ENCODE measurements at regions not wholly inside any gene's neighbourhood (a gene's known extent, or its start where the extent isn't known, plus 50 kb on each side); places are given as distances from the start of the nearest gene placed in this dataset.

- Mint-ChIP-seq H3K27ac (no peak overlapping the region), H3K36me3 (ENCODE audit: low read depth) (no peaks in the 10 kb centered on the region), H3K4me1 (ENCODE audit: low read depth) (no peaks in the 10 kb centered on the region), H3K4me3 (no peak overlapping the region), H3K27me3 (ENCODE audit: low read depth) (no peaks in the 10 kb centered on the region), H3K9me3 (ENCODE audit: insufficient read depth) (no peaks in the 10 kb centered on the region)
- POLR2A ChIA-PET: no interaction called here
- ATAC-seq: no peak
- DNase-seq: no peak
- CTCF ChIA-PET: no interaction called here
Measured at GRCh38 chr17:14959106-14959648, 305.9 kb downstream of the PMP22 start.

GRCh38 chr17:14953405-14953804 lies 311.7 kb downstream of the PMP22 start:
- no peaks in the 10 kb centered on the region for H3K27me3 Mint-ChIP-seq (ENCODE audit: low read depth)
- CTCF ChIA-PET: no interaction called here
- no peaks in the 10 kb centered on the region for H3K36me3 Mint-ChIP-seq (ENCODE audit: low read depth)
- POLR2A ChIA-PET: no interaction called here
- H3K27ac Mint-ChIP-seq: no peak overlapping the region
- no peak overlapping the region for H3K4me3 Mint-ChIP-seq
- H3K4me1 Mint-ChIP-seq (ENCODE audit: low read depth): no peaks in the 10 kb centered on the region
- DNase-seq (no peak), ATAC-seq (no peak)
- H3K9me3 Mint-ChIP-seq (ENCODE audit: insufficient read depth): no peaks in the 10 kb centered on the region

- no peaks in the 10 kb centered on the region for H3K27me3 Mint-ChIP-seq (ENCODE audit: low read depth)
- H3K4me1 Mint-ChIP-seq (ENCODE audit: low read depth): no peaks in the 10 kb centered on the region
- ChIA-PET CTCF (no interaction called here), POLR2A (no interaction called here)
- ATAC-seq (no peak), DNase-seq (no peak)
- no peaks in the 10 kb centered on the region for H3K36me3 Mint-ChIP-seq (ENCODE audit: low read depth)
- no peak overlapping the region for H3K4me3 Mint-ChIP-seq
- H3K9me3 Mint-ChIP-seq (ENCODE audit: insufficient read depth): no peaks in the 10 kb centered on the region
- H3K27ac Mint-ChIP-seq: no peak overlapping the region
Measured at GRCh38 chr17:14950686-14951085, 314.4 kb downstream of the PMP22 start.

- Mint-ChIP-seq H3K27me3 (ENCODE audit: low read depth) (no peaks in the 10 kb centered on the region), H3K4me3 (no peak overlapping the region), H3K36me3 (ENCODE audit: low read depth) (no peaks in the 10 kb centered on the region), H3K9me3 (ENCODE audit: insufficient read depth) (no peaks in the 10 kb centered on the region), H3K27ac (no peak overlapping the region), H3K4me1 (ENCODE audit: low read depth) (no peaks in the 10 kb centered on the region)
- ChIA-PET CTCF (no interaction called here), POLR2A (no interaction called here)
- no peak for DNase-seq
- ATAC-seq: no peak
Measured at GRCh38 chr17:14950216-14950615, 314.9 kb downstream of the PMP22 start.

- no peaks in the 10 kb centered on the region for H3K4me1 Mint-ChIP-seq (ENCODE audit: low read depth)
- ChIA-PET POLR2A (no interaction called here), CTCF (no interaction called here)
- no peak for ATAC-seq
- H3K9me3 Mint-ChIP-seq (ENCODE audit: insufficient read depth): no peaks in the 10 kb centered on the region
- H3K27ac Mint-ChIP-seq: no peak overlapping the region
- no peaks in the 10 kb centered on the region for H3K27me3 Mint-ChIP-seq (ENCODE audit: low read depth)
- no peak for DNase-seq
- H3K4me3 Mint-ChIP-seq: no peak overlapping the region
- H3K36me3 Mint-ChIP-seq (ENCODE audit: low read depth): no peaks in the 10 kb centered on the region
Measured at GRCh38 chr17:14947671-14948070, 317.5 kb downstream of the PMP22 start.

- Mint-ChIP-seq H3K4me1 (ENCODE audit: low read depth) (no peaks in the 10 kb centered on the region), H3K9me3 (ENCODE audit: insufficient read depth) (no peaks in the 10 kb centered on the region), H3K4me3 (no peak overlapping the region), H3K27ac (no peak overlapping the region), H3K27me3 (ENCODE audit: low read depth) (no peaks in the 10 kb centered on the region), H3K36me3 (ENCODE audit: low read depth) (no peaks in the 10 kb centered on the region)
- ChIA-PET CTCF (interaction anchor here (0.6 to 0.9 kb wide), 2 partner anchors 17 to 20 kb away, joined by 3 read pairs; no protein-coding TSS in a partner anchor), POLR2A (no interaction called here)
- no peak for DNase-seq
- ATAC-seq: no peak
Measured at GRCh38 chr17:14946481-14946880, 318.6 kb downstream of the PMP22 start.

GRCh38 chr17:14942526-14943190 lies 322.5 kb downstream of the PMP22 start:
- Mint-ChIP-seq H3K27ac (no peak overlapping the region), H3K27me3 (ENCODE audit: low read depth) (no peaks in the 10 kb centered on the region), H3K9me3 (ENCODE audit: insufficient read depth) (no peaks in the 10 kb centered on the region), H3K4me1 (ENCODE audit: low read depth) (no peaks in the 10 kb centered on the region), H3K36me3 (ENCODE audit: low read depth) (no peaks in the 10 kb centered on the region), H3K4me3 (no peak overlapping the region)
- ChIA-PET CTCF (interaction anchor here (0.5 to 1.7 kb wide), 2 partner anchors 16 to 484 kb away, joined by 3 to 4 read pairs; no protein-coding TSS in a partner anchor), POLR2A (interaction anchor here (0.6 kb wide), 1 partner anchor 81 kb away, joined by 3 read pairs; no protein-coding TSS in a partner anchor)
- no peak for ATAC-seq
- DNase-seq: no peak

GRCh38 chr17:14940938-14941265 lies 324.2 kb downstream of the PMP22 start:
- Mint-ChIP-seq H3K4me1 (ENCODE audit: low read depth) (no peaks in the 10 kb centered on the region), H3K36me3 (ENCODE audit: low read depth) (no peaks in the 10 kb centered on the region), H3K27me3 (ENCODE audit: low read depth) (no peaks in the 10 kb centered on the region), H3K9me3 (ENCODE audit: insufficient read depth) (no peaks in the 10 kb centered on the region), H3K4me3 (no peak overlapping the region), H3K27ac (no peak overlapping the region)
- no peak for DNase-seq
- ATAC-seq: no peak
- ChIA-PET POLR2A (no interaction called here), CTCF (no interaction called here)

GRCh38 chr17:14940108-14940937 lies 324.8 kb downstream of the PMP22 start:
- CTCF ChIA-PET: interaction anchor here (5.2 kb wide), 1 partner anchor 14 kb away, joined by 23 read pairs; no protein-coding TSS in a partner anchor
- no peaks in the 10 kb centered on the region for H3K9me3 Mint-ChIP-seq (ENCODE audit: insufficient read depth)
- POLR2A ChIA-PET: no interaction called here

GRCh38 chr17:14935845-14936485 lies 329.2 kb downstream of the PMP22 start:
- peaks cover 3% of the 10 kb centered on the region for H3K27me3 Mint-ChIP-seq (ENCODE audit: low read depth)
- CTCF ChIA-PET: interaction anchor here (5.2 kb wide), 1 partner anchor 10 kb away, joined by 23 read pairs; no protein-coding TSS in a partner anchor
- no peaks in the 10 kb centered on the region for H3K9me3 Mint-ChIP-seq (ENCODE audit: insufficient read depth)
- no peak overlapping the region for H3K27ac Mint-ChIP-seq
- H3K4me1 Mint-ChIP-seq (ENCODE audit: low read depth): no peaks in the 10 kb centered on the region
- DNase-seq (no peak), ATAC-seq (no peak)
- no peak overlapping the region for H3K4me3 Mint-ChIP-seq
- H3K36me3 Mint-ChIP-seq (ENCODE audit: low read depth): no peaks in the 10 kb centered on the region
- POLR2A ChIA-PET: no interaction called here

More at GRCh38 chr17:14940108-14940937, 324.8 kb downstream of the PMP22 start:
- Mint-ChIP-seq H3K27me3 (ENCODE audit: low read depth) (no peaks in the 10 kb centered on the region), H3K4me3 (no peak overlapping the region), H3K36me3 (ENCODE audit: low read depth) (no peaks in the 10 kb centered on the region), H3K4me1 (ENCODE audit: low read depth) (no peaks in the 10 kb centered on the region), H3K27ac (no peak overlapping the region)
- DNase-seq: no peak
- ATAC-seq: no peak

- ATAC-seq: no peak
- Mint-ChIP-seq H3K9me3 (ENCODE audit: insufficient read depth) (no peaks in the 10 kb centered on the region), H3K36me3 (ENCODE audit: low read depth) (no peaks in the 10 kb centered on the region), H3K4me3 (no peak overlapping the region), H3K27ac (no peak overlapping the region), H3K4me1 (ENCODE audit: low read depth) (no peaks in the 10 kb centered on the region), H3K27me3 (ENCODE audit: low read depth) (peaks cover 3% of the 10 kb centered on the region)
- POLR2A ChIA-PET: no interaction called here
- CTCF ChIA-PET: interaction anchor here (5.2 kb wide), 1 partner anchor 9 kb away, joined by 23 read pairs; no protein-coding TSS in a partner anchor
- no peak for DNase-seq
Measured at GRCh38 chr17:14935139-14935841, 329.8 kb downstream of the PMP22 start.
